PC-9 (cell line): ENCODE measurements at regions not wholly inside any gene's neighbourhood (a gene's known extent, or its start where the extent isn't known, plus 50 kb on each side); places are given as distances from the start of the nearest gene placed in this dataset.

Source experiments
- BruUV-seq: library from RNA; stranded (reverse); fragments of 400-500 nt; replicated peaks from 2 replicates; lab custom pipeline; 2021; lab: Mats Ljungman, UMichigan
- CTCF ChIA-PET: fragments of 300-600 bp; sonication (Branson Sonifier 250); formaldehyde crosslinking; loops from one replicate; lab custom pipeline; 2022; ENCODE audit warnings: antibody characterized with exemption; lab: Charles Lee
- POLR2A ChIA-PET: fragments of 300-600 bp; sonication (Branson Sonifier 250); formaldehyde crosslinking; loops from one replicate; lab custom pipeline; 2022; ENCODE audit warnings: antibody characterized with exemption; ENCODE audit not compliant: unreplicated experiment; lab: Charles Lee
- DNase-seq, 2 experiments: peaks; one replicate each; pipeline versions ENCODE4 v3.0.0 to v3.0.0-alpha.2; 2015 to 2022; ENCODE audit warnings: mixed read lengths in 1 of 2
- H2AFZ ChIP-seq: fragments of 200-600 bp; sonication (generic); 2 replicates; pipeline ENCODE4 v1.8.1; 2017; ENCODE audit warnings: antibody characterized with exemption
- H3F3A ChIP-seq: fragments of 200-600 bp; sonication (generic); 2 replicates; pipeline ENCODE4 v1.8.1; 2017; ENCODE audit warnings: antibody characterized with exemption, mild to moderate bottlenecking, low read depth; ENCODE audit not compliant: insufficient read depth
- H3K27ac ChIP-seq: fragments of 200-600 bp; sonication (generic); 2 replicates; pipeline ENCODE4 v1.6.1; 2016; ENCODE audit warnings: mixed run types
- H3K27me3 ChIP-seq: fragments of 200-600 bp; sonication (generic); 2 replicates; pipeline ENCODE4 v1.6.1; 2016; ENCODE audit warnings: low read depth, mixed run types; ENCODE audit not compliant: insufficient read depth
- H3K36me3 ChIP-seq: fragments of 200-600 bp; sonication (generic); 2 replicates; pipeline ENCODE4 v1.6.1; 2016; ENCODE audit warnings: low read depth, mixed run types
- H3K4me1 ChIP-seq: fragments of 200-600 bp; sonication (generic); replicated peaks from 2 replicates; pipeline ENCODE4 v1.6.1; 2016; ENCODE audit warnings: mixed run types; ENCODE audit not compliant: insufficient read depth
- H3K4me2 ChIP-seq: fragments of 200-600 bp; sonication (generic); 2 replicates; pipeline ENCODE4 v1.6.1; 2017; ENCODE audit warnings: mixed run types
- H3K4me3 ChIP-seq: fragments of 200-600 bp; sonication (generic); 2 replicates; pipeline ENCODE4 v1.6.1; 2016; ENCODE audit warnings: mixed run types
- H3K79me2 ChIP-seq: fragments of 200-600 bp; sonication (generic); 2 replicates; pipeline ENCODE4 v1.6.1; 2017; ENCODE audit warnings: low read depth, mixed run types
- H3K9me2 ChIP-seq: fragments of 200-600 bp; sonication (generic); 2 replicates; pipeline ENCODE4 v1.8.1; 2017; ENCODE audit warnings: mild to moderate bottlenecking; ENCODE audit not compliant: insufficient read depth
- H3K9me3 ChIP-seq: fragments of 200-600 bp; sonication (generic); 2 replicates; pipeline ENCODE4 v1.8.1; 2016; ENCODE audit warnings: low read depth; ENCODE audit not compliant: insufficient read depth
- H4K20me1 ChIP-seq: fragments of 200-600 bp; sonication (generic); 2 replicates; pipeline ENCODE4 v1.8.1; 2017; ENCODE audit not compliant: insufficient read depth
- EZH2 ChIP-seq: fragments of 200-600 bp; sonication (generic); IDR thresholded peaks from 2 replicates; pipeline ENCODE4 v1.8.0; 2017; ENCODE audit warnings: antibody characterized with exemption, low read depth
- intact Hi-C: fragments of 100-400 bp; cut with micrococcal nuclease; formaldehyde crosslinking; loops from one replicate; pipeline ENCODE4 v1.10.0; 2022; ENCODE audit not compliant: unreplicated experiment
- TF ChIP-seq, protein P1 (sequence below): fragments of 200-600 bp; sonication (generic); conservative IDR thresholded peaks from 2 replicates; pipeline ENCODE4 v1.6.1; 2017; ENCODE audit warnings: mixed run types, antibody characterized with exemption, mild to moderate bottlenecking, moderate library complexity

- no peaks in the 10 kb centered on the region for H3K36me3 ChIP-seq
- H3K79me2 ChIP-seq: no peaks in the 10 kb centered on the region
- H2AFZ ChIP-seq: no peak overlapping the region
- peaks cover 6% of the 10 kb centered on the region; the same call in 1 of the 2 replicates for H3F3A ChIP-seq
- CTCF ChIA-PET: no interaction called here
- H3K4me2 ChIP-seq: no peak overlapping the region
- no peaks in the 10 kb centered on the region for H3K9me2 ChIP-seq
- intact Hi-C loops: no loop called here
- H3K27me3 ChIP-seq: peaks cover 96% of the 10 kb centered on the region
- no peak overlapping the region for H3K4me3 ChIP-seq
- no peak for DNase-seq
- POLR2A ChIA-PET: no interaction called here
- H4K20me1 ChIP-seq: no peaks in the 10 kb centered on the region; the same call in 1 of the 2 replicates
- TF ChIP-seq EZH2: no peak
- TF ChIP-seq, protein P1, sequence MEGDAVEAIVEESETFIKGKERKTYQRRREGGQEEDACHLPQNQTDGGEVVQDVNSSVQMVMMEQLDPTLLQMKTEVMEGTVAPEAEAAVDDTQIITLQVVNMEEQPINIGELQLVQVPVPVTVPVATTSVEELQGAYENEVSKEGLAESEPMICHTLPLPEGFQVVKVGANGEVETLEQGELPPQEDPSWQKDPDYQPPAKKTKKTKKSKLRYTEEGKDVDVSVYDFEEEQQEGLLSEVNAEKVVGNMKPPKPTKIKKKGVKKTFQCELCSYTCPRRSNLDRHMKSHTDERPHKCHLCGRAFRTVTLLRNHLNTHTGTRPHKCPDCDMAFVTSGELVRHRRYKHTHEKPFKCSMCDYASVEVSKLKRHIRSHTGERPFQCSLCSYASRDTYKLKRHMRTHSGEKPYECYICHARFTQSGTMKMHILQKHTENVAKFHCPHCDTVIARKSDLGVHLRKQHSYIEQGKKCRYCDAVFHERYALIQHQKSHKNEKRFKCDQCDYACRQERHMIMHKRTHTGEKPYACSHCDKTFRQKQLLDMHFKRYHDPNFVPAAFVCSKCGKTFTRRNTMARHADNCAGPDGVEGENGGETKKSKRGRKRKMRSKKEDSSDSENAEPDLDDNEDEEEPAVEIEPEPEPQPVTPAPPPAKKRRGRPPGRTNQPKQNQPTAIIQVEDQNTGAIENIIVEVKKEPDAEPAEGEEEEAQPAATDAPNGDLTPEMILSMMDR: no peak
- no peak overlapping the region for H3K27ac ChIP-seq
- no TSS peak for BruUV-seq
- H3K4me1 ChIP-seq: no peaks in the 10 kb centered on the region
- H3K9me3 ChIP-seq: no peaks in the 10 kb centered on the region
Observed at GRCh38 chr13:111897178-111897845, 169.6 kb upstream of the SOX1 start.

- DNase-seq: no peak
- TF ChIP-seq, protein P1: no peak
- no peak for TF ChIP-seq EZH2
- Histone ChIP-seq H3K27ac (no peak overlapping the region), H3K9me3 (no peaks in the 10 kb centered on the region), H3K4me1 (no peaks in the 10 kb centered on the region), H3K79me2 (no peaks in the 10 kb centered on the region), H3K4me2 (no peak overlapping the region), H3F3A (peaks cover 6% of the 10 kb centered on the region; the same call in 1 of the 2 replicates), H3K9me2 (no peaks in the 10 kb centered on the region), H3K4me3 (no peak overlapping the region), H2AFZ (no peak overlapping the region), H3K27me3 (peaks cover 96% of the 10 kb centered on the region), H4K20me1 (no peaks in the 10 kb centered on the region; the same call in 1 of the 2 replicates), H3K36me3 (no peaks in the 10 kb centered on the region)
- no TSS peak for BruUV-seq
- ChIA-PET CTCF (no interaction called here), POLR2A (no interaction called here)
- intact Hi-C loops: no loop called here
Observed at GRCh38 chr13:111897846-111898215, 169.1 kb upstream of the SOX1 start.

GRCh38 chr13:111898956-111899713 is 167.8 kb upstream of the SOX1 start:
- BruUV-seq: no TSS peak
- no peaks in the 10 kb centered on the region for H3K4me1 ChIP-seq
- intact Hi-C loops: no loop called here
- no peaks in the 10 kb centered on the region for H3K79me2 ChIP-seq
- ChIA-PET CTCF (no interaction called here), POLR2A (no interaction called here)
- H3F3A ChIP-seq: peaks cover 6% of the 10 kb centered on the region; the same call in 1 of the 2 replicates
- H3K9me3 ChIP-seq: no peaks in the 10 kb centered on the region
- H3K4me2 ChIP-seq: no peak overlapping the region
- H3K27ac ChIP-seq: no peak overlapping the region
- TF ChIP-seq EZH2: no peak
- TF ChIP-seq, protein P1: no peak
- peaks cover 96% of the 10 kb centered on the region for H3K27me3 ChIP-seq
- no peaks in the 10 kb centered on the region; the same call in 1 of the 2 replicates for H4K20me1 ChIP-seq
- no peaks in the 10 kb centered on the region for H3K9me2 ChIP-seq
- no peak for DNase-seq
- no peak overlapping the region for H2AFZ ChIP-seq
- no peaks in the 10 kb centered on the region for H3K36me3 ChIP-seq
- no peak overlapping the region for H3K4me3 ChIP-seq
